IMR-90 (cell line): ENCODE measurements at regions not wholly inside any gene's neighbourhood (a gene's known extent, or its start where the extent isn't known, plus 50 kb on each side); places are given as distances from the start of the nearest gene placed in this dataset.

Experiments used
- CEBPB ChIP-seq: IDR thresholded peaks from 2 replicates; pipeline ENCODE4 v1.6.1; 2012; ENCODE audit warnings: low read depth, low read length, improper control_type of control experiment
- MAFK ChIP-seq: IDR thresholded peaks from 2 replicates; pipeline ENCODE4 v1.6.1; 2012; ENCODE audit warnings: low read depth, low read length, improper control_type of control experiment
- POLR2A ChIP-seq: IDR thresholded peaks from 2 replicates; pipeline ENCODE4 v1.6.1; 2012; ENCODE audit warnings: mild to moderate bottlenecking, low read depth, low read length
- RCOR1 ChIP-seq: IDR thresholded peaks from 2 replicates; pipeline ENCODE4 v1.6.1; 2012; ENCODE audit warnings: mild to moderate bottlenecking, low read length, improper control_type of control experiment; ENCODE audit not compliant: insufficient replicate concordance
- SMC3 ChIP-seq: fragments of 150-350 bp; IDR thresholded peaks from 2 replicates; pipeline ENCODE4 v1.6.1; 2016; ENCODE audit warnings: low read depth, mild to moderate bottlenecking, antibody characterized with exemption, low read length, moderate library complexity
- TF ChIP-seq, protein P1 (sequence below): conservative IDR thresholded peaks from 2 replicates; pipeline ENCODE4 v1.5.1; 2012; ENCODE audit warnings: mild to moderate bottlenecking, low read depth, low read length, improper control_type of control experiment

DNA sequence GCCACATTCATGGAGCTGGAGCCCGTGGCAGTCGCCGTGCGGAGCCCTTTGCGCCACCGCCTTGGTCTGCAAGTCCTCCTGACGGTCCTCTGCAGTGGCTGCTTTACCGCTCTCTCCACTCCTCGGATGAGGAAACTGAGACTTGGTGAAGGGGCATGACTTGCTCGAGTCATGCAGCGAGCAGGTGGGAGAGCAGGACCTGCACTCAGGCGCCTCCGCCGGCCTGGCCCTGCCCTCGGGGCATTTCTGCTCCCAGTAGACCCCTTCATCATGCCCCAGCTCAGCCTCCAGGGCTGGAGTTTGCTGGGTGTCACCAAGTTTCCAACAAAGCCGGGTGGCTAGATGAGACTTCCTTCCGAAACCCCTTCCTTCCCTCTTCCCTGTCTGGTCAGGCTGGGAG lies 100.0 kb upstream of the TARDBP start:
- TF ChIP-seq MAFK = no peak
- no peak for TF ChIP-seq CEBPB
- no peak for TF ChIP-seq POLR2A
- TF ChIP-seq, protein P1, sequence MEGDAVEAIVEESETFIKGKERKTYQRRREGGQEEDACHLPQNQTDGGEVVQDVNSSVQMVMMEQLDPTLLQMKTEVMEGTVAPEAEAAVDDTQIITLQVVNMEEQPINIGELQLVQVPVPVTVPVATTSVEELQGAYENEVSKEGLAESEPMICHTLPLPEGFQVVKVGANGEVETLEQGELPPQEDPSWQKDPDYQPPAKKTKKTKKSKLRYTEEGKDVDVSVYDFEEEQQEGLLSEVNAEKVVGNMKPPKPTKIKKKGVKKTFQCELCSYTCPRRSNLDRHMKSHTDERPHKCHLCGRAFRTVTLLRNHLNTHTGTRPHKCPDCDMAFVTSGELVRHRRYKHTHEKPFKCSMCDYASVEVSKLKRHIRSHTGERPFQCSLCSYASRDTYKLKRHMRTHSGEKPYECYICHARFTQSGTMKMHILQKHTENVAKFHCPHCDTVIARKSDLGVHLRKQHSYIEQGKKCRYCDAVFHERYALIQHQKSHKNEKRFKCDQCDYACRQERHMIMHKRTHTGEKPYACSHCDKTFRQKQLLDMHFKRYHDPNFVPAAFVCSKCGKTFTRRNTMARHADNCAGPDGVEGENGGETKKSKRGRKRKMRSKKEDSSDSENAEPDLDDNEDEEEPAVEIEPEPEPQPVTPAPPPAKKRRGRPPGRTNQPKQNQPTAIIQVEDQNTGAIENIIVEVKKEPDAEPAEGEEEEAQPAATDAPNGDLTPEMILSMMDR = no peak
- TF ChIP-seq SMC3 = no peak
- TF ChIP-seq RCOR1 = no peak
